OCI-LY3 (cell line): ENCODE measurements at regions not wholly inside any gene's neighbourhood (a gene's known extent, or its start where the extent isn't known, plus 50 kb on each side); places are given as distances from the start of the nearest gene placed in this dataset.

Source experiments
- EZH2phosphoT487 ChIP-seq: fragments of 200-600 bp; shearing (Covaris generic); IDR thresholded peaks from 2 replicates; pipeline ENCODE4 v1.6.1; 2018; ENCODE audit warnings: antibody characterized with exemption, mixed run types, low read depth
- TF ChIP-seq, protein P1 (sequence below): fragments of 200-600, 300-600 bp; sonication (generic); IDR thresholded peaks from 2 replicates; pipeline ENCODE4 v1.5.1; 2014; ENCODE audit warnings: antibody characterized with exemption, low read length, low read depth

DNA sequence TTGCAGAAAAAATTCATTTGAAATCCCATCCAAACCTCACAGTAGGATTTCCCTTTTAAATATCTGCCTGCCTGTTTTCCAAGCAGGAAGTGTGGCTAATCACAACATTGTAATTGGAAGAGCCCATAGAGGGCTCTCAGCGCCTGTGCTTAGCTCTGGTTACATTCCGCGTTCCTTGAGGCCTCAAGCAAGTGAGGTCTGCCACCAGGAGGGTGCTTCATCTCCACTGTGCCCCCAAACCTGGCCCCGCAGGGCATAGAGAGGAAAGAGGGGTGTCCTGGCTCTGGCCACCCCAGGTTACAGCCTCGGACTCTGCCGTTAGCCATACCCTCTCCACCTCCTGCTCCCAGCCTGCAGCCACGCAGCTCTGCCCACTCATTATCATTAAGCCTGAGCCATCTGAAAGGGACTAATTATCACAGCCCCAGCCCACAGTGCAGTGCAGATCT lies 214.8 kb downstream of the SP3 start:
- TF ChIP-seq EZH2phosphoT487, result no peak
- TF ChIP-seq, protein P1, sequence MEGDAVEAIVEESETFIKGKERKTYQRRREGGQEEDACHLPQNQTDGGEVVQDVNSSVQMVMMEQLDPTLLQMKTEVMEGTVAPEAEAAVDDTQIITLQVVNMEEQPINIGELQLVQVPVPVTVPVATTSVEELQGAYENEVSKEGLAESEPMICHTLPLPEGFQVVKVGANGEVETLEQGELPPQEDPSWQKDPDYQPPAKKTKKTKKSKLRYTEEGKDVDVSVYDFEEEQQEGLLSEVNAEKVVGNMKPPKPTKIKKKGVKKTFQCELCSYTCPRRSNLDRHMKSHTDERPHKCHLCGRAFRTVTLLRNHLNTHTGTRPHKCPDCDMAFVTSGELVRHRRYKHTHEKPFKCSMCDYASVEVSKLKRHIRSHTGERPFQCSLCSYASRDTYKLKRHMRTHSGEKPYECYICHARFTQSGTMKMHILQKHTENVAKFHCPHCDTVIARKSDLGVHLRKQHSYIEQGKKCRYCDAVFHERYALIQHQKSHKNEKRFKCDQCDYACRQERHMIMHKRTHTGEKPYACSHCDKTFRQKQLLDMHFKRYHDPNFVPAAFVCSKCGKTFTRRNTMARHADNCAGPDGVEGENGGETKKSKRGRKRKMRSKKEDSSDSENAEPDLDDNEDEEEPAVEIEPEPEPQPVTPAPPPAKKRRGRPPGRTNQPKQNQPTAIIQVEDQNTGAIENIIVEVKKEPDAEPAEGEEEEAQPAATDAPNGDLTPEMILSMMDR, result no peak
